ENCODE measurements at regions not wholly inside any gene's neighbourhood (a gene's known extent, or its start where the extent isn't known, plus 50 kb on each side); places are given as distances from the start of the nearest gene placed in this dataset.

GRCh38 chr16:73274140-73274539 lies 226.2 kb upstream of the ZFHX3 start:
- no peak for DNase-seq

DNA sequence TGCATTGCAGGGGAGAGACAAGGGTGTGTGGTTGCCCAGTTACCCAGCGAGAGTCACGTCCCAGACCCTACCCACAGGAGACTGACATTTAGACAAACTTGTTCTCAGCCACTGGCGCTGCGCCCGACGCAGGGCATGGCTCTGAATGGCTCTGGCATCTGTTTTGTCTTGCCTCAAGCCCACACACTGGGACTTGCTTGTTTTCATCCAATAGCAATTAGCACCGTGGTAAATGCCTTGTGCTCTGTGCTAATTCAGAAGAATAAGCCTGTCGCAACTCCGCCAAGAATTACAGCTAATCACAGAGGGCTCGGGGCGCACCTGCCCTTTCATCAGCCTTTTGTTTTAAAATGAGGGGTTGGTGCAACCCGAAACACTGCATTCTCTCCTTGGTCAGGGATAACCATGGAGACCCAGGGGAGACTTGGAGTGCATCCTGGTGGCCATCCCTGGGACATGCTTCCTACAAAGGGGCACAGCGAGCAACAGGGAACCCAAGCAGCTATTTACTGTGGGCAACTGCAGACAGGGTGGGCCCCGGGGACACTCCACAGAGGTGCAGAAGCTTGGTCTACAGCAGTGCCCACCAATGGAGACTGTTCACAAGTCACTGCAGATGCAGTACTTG lies 220.6 kb upstream of the ZFHX3 start:
- peak in 2 of 3 donors; percentile 15 to 45 for DNase-seq

GRCh38 chr16:73265935-73266334 lies 218.0 kb upstream of the ZFHX3 start:
- no peak for DNase-seq

DNA sequence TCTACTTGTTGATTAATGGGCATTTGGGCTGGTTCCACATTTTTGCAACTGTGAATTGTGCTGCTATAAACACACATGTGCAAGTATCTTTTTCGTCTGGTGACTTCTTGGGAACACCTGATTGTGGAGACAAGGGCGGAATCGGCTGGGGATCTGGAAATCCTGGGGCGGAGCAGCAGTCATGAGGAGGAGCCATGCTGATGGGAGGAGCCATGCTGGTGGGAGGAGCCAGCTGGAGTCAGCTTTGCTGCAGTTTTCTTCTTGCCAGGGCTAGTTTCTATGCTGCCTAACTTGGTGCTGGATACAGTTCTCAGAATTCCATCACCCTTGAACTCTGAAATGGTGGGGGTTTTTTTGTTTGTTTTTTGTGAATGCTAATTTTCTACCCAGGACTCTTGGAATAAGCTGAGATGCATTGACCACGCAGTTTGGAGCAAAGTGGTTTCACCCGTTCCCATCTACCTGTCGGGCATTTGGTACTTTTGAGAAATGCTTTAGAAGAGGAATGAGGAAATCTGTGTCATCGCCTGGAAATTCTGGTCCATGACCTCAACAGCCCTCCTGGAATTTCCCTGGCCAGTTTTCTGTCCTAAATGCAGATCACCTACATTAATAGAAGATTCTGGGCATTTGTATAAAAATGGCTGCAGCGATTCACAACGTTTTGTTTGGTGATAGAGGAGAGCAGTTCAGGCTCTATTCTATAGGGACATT lies 217.4 kb upstream of the ZFHX3 start:
- no peak for DNase-seq

- no peak for DNase-seq
Measured at GRCh38 chr16:73262931-73263330, 215.0 kb upstream of the ZFHX3 start.

- DNase-seq, result no peak
Measured at GRCh38 chr16:73255031-73255430, 207.1 kb upstream of the ZFHX3 start.

DNA sequence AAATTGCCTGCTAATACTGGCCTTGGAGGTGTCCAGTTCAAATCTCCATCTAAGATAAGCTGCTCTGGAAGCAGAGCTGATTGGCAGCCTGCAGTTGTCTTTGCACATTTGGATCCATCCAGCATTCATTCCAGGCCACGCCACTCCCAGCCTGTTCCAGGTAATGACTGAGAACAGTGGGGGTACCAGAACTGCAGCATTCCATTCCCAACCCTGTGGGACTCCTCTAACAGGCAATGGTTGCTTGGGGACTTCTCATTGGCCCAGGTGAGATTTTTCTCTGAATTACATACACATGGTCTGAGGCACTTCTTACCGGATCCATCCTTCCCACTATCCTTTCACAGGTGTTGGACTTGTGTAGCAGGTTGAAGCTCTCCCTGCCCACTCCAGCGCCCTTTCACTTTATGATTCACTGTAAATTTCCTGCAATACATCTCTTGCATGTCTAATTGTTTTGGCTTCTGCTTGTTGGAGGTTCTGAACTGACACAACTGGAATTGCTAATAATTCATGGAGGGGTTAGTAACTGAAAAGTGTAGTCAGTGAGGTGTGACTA lies 206.1 kb upstream of the ZFHX3 start:
- DNase-seq, result no peak

DNA sequence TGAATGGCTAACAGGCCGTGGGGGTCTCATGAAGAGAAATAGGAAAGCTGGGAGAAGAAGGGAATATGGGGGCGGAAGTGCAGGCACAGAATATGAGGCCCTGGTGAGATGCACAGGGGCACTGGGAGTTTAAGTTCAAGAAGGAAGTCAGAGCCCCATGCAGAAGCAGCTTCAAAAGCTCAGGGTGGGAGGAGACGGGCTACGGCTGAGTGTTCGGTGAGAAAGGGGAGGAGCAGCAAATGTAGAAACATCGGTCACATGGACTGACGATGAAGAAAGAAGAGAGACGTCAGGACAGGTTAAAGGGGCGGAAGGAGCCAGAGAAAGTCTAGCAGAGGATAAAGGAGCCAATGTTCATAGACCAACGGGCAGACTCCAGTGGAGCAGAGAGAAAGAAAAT lies 204.5 kb upstream of the ZFHX3 start:
- DNase-seq, result no peak

GRCh38 chr16:73251608-73252007 lies 203.7 kb upstream of the ZFHX3 start:
- DNase-seq, result no peak

GRCh38 chr16:73248316-73248715 lies 200.4 kb upstream of the ZFHX3 start:
- no peak for DNase-seq

- DNase-seq, result no peak
Measured at GRCh38 chr16:73240920-73241319, 193.0 kb upstream of the ZFHX3 start.

DNA sequence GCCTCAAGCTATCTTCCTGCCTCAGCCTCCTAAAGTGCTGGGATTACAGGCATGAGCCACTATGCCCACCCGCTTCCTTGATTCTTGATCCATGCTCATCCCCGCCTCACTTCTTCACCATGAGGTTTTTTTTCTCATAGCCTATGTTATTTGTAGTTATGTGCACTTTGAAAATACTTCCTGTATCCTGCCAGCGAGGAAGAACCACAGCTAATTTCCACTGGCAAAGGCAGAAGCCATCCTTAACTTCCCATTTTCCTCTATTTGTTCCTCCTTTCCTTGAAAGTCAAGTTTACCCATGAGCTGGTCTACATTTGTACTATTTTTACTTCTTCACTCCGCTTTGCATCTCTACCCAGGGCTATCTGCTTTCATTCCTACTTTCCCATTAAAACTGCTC lies 189.7 kb upstream of the ZFHX3 start:
- DNase-seq, result no peak

GRCh38 chr16:73234496-73234895 lies 186.6 kb upstream of the ZFHX3 start:
- no peak for DNase-seq

DNA sequence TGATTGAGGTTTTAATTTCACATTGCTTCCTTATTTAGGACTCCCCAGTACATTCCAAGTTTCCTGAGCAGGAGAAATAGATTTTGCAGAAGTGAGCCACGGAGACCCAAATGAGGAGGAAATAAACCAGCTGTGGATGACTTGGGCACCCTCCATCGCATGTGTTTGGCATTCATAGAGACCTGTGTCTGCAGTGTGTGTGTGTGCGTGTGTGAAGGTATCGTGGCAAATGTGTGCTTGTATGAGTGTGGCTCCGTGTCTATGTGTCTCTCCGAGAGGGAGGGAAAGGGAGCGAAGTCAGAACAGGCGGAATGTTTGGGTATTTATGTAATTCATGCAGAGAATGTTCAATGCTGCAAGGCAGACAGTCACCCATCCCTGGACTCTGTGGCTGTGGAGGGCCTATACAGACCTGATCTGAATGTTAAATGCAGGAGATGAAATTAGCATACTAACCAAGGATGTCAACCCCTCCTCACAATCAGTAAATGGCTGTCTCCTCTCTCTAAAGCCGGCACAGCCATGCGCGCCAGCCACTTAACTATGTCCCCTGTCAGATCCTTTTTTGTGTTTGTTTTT lies 186.0 kb upstream of the ZFHX3 start:
- DNase-seq, result peak in 2 of 3 donors; percentile 26 to 56

DNA sequence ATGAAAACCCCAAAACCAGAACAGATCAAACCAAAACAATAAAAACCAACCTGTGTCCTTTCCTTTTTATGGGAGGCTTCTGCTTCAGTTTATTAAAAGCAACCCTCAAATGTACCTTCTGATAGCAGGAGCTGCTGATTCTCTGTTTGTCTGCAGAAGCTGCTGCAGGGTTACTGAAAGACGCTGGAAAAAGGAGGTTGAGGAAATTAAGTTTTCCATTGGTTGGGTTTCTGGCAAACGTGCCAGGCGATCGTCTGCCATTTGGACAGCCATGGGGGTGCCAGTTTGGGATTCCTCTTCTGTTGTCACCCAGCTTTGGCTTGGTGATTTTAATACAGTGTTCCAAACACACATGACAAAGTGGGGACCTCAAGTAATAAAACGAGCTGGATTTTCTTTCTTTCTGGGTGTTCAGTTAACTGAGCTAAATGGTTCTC lies 185.4 kb upstream of the ZFHX3 start:
- DNase-seq, result no peak

- peak; percentile 70 to 90 (median 80) for DNase-seq
Measured at GRCh38 chr16:73232555-73233328, 184.8 kb upstream of the ZFHX3 start.

DNA sequence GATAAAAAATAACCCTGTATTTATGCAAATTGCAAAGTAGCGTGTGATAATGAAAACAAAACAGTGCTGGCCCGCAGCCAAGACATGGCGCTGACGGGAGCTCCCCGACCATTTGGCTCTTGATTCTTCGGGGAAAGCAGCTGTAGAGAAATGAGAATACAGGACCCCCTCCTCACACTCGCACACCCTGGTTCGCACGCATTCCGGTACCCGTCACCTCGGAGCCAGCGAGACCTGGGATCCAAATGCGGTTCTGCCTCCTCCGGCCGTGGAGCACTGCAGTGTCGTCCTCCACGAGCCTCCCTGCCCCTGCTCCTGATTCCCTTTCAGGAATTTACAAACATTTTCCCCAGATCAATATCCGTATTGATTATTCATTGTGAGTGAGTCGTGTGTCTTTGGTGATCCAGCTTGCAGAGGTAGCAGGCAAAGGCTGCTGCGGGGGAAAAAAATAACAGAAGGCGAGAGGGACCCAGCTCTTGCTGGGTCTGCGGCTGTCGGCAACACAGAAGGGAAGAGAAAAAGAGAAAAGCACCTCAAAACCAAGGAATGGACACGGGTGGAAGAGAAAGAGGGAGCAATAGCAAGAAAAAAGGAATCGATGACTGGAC lies 184.1 kb upstream of the ZFHX3 start:
- no peak for DNase-seq

GRCh38 chr16:73231379-73231778 lies 183.5 kb upstream of the ZFHX3 start:
- DNase-seq, result no peak

GRCh38 chr16:73230651-73231050 lies 182.7 kb upstream of the ZFHX3 start:
- no peak for DNase-seq

DNA sequence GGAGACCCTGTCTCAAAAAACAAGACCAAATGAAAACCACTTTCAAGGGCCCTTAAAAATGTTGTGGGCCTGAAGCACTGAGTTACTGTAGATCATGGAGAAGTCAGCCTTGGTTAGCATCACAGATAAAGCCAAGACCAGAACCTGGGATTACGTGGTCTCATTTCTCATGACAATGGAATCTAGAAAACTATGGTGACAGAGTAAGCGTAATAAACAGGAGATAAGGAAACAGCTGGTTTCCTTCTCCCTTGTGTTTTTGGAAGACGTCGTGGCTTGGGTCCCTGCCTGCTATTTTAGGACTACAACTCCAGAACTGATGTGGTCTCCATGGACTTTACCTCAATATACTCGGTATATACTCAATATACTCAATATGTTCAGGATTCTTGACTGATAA lies 180.7 kb upstream of the ZFHX3 start:
- DNase-seq, result peak in 1 of 3 donors; percentile 14

GRCh38 chr16:73226675-73227074 lies 178.7 kb upstream of the ZFHX3 start:
- DNase-seq, result no peak

- no peak for DNase-seq
Measured at GRCh38 chr16:73225983-73226382, 178.1 kb upstream of the ZFHX3 start.

All from muscle of back (tissue), 3 donors.